ENCODE measurements at regions not wholly inside any gene's neighbourhood (a gene's known extent, or its start where the extent isn't known, plus 50 kb on each side); places are given as distances from the start of the nearest gene placed in this dataset.

GRCh38 chr3:90011996-90012395, 904.6 kb downstream of the EPHA3 start:
- Mint-ChIP-seq H3K27me3 (ENCODE audit: low read depth) (no peaks in the 10 kb centered on the region), H3K9me3 (peaks cover 11% of the 10 kb centered on the region), H3K4me1 (ENCODE audit: low read depth) (no peaks in the 10 kb centered on the region), H3K36me3 (ENCODE audit: insufficient read depth) (no peaks in the 10 kb centered on the region), H3K4me3 (no peak overlapping the region)
- DNase-seq (no peak), ATAC-seq (no peak)

GRCh38 chr3:90015688-90016356, 908.4 kb downstream of the EPHA3 start:
- H3K4me1 Mint-ChIP-seq (ENCODE audit: low read depth): no peaks in the 10 kb centered on the region
- H3K9me3 Mint-ChIP-seq: peaks cover 11% of the 10 kb centered on the region
- no peak for ATAC-seq
- H3K4me3 Mint-ChIP-seq: no peak overlapping the region
- H3K27me3 Mint-ChIP-seq (ENCODE audit: low read depth): no peaks in the 10 kb centered on the region
- DNase-seq: no peak
- H3K36me3 Mint-ChIP-seq (ENCODE audit: insufficient read depth): no peaks in the 10 kb centered on the region

GRCh38 chr3:90016555-90016954, 909.1 kb downstream of the EPHA3 start:
- no peaks in the 10 kb centered on the region for H3K36me3 Mint-ChIP-seq (ENCODE audit: insufficient read depth)
- H3K9me3 Mint-ChIP-seq: peaks cover 11% of the 10 kb centered on the region
- no peaks in the 10 kb centered on the region for H3K27me3 Mint-ChIP-seq (ENCODE audit: low read depth)
- DNase-seq: no peak
- H3K4me1 Mint-ChIP-seq (ENCODE audit: low read depth): no peaks in the 10 kb centered on the region
- no peak overlapping the region for H3K4me3 Mint-ChIP-seq
- no peak for ATAC-seq

- H3K4me1 Mint-ChIP-seq (ENCODE audit: low read depth): no peaks in the 10 kb centered on the region
- peaks cover 7% of the 10 kb centered on the region for H3K9me3 Mint-ChIP-seq
- no peak for DNase-seq
- ATAC-seq: no peak
- no peaks in the 10 kb centered on the region for H3K36me3 Mint-ChIP-seq (ENCODE audit: insufficient read depth)
- H3K4me3 Mint-ChIP-seq: no peak overlapping the region
- H3K27me3 Mint-ChIP-seq (ENCODE audit: low read depth): no peaks in the 10 kb centered on the region
These were observed 911.4 kb downstream of the EPHA3 start for GRCh38 chr3:90018779-90019178.

GRCh38 chr3:90025019-90025418, 917.6 kb downstream of the EPHA3 start:
- H3K9me3 Mint-ChIP-seq: peaks cover 8% of the 10 kb centered on the region
- H3K4me3 Mint-ChIP-seq: no peak overlapping the region
- no peaks in the 10 kb centered on the region for H3K36me3 Mint-ChIP-seq (ENCODE audit: insufficient read depth)

GRCh38 chr3:90026406-90026805, 919.0 kb downstream of the EPHA3 start:
- Mint-ChIP-seq H3K4me1 (ENCODE audit: low read depth) (no peaks in the 10 kb centered on the region), H3K9me3 (peaks cover 8% of the 10 kb centered on the region), H3K4me3 (no peak overlapping the region), H3K27me3 (ENCODE audit: low read depth) (no peaks in the 10 kb centered on the region), H3K36me3 (ENCODE audit: insufficient read depth) (no peaks in the 10 kb centered on the region)
- ATAC-seq: no peak
- no peak for DNase-seq

More at GRCh38 chr3:90025019-90025418, 917.6 kb downstream of the EPHA3 start:
- no peaks in the 10 kb centered on the region for H3K4me1 Mint-ChIP-seq (ENCODE audit: low read depth)
- ATAC-seq (no peak), DNase-seq (no peak)
- no peaks in the 10 kb centered on the region for H3K27me3 Mint-ChIP-seq (ENCODE audit: low read depth)

GRCh38 chr3:90031121-90031520, 923.7 kb downstream of the EPHA3 start:
- ATAC-seq: no peak
- Mint-ChIP-seq H3K36me3 (ENCODE audit: insufficient read depth) (no peaks in the 10 kb centered on the region), H3K4me3 (no peak overlapping the region), H3K9me3 (peaks cover 8% of the 10 kb centered on the region), H3K27me3 (ENCODE audit: low read depth) (no peaks in the 10 kb centered on the region), H3K4me1 (ENCODE audit: low read depth) (no peaks in the 10 kb centered on the region)
- DNase-seq: no peak

- no peak for ATAC-seq
- peaks cover 12% of the 10 kb centered on the region for H3K9me3 Mint-ChIP-seq
These were observed 925.7 kb downstream of the EPHA3 start for GRCh38 chr3:90032980-90033641.

GRCh38 chr3:90034038-90034437, 926.6 kb downstream of the EPHA3 start:
- DNase-seq (no peak), ATAC-seq (no peak)
- no peak overlapping the region for H3K4me3 Mint-ChIP-seq
- H3K27me3 Mint-ChIP-seq (ENCODE audit: low read depth): no peaks in the 10 kb centered on the region
- no peaks in the 10 kb centered on the region for H3K36me3 Mint-ChIP-seq (ENCODE audit: insufficient read depth)
- H3K4me1 Mint-ChIP-seq (ENCODE audit: low read depth): no peaks in the 10 kb centered on the region
- H3K9me3 Mint-ChIP-seq: peaks cover 12% of the 10 kb centered on the region

More at GRCh38 chr3:90032980-90033641, 925.7 kb downstream of the EPHA3 start:
- Mint-ChIP-seq H3K4me3 (no peak overlapping the region), H3K27me3 (ENCODE audit: low read depth) (no peaks in the 10 kb centered on the region), H3K36me3 (ENCODE audit: insufficient read depth) (no peaks in the 10 kb centered on the region), H3K4me1 (ENCODE audit: low read depth) (no peaks in the 10 kb centered on the region)
- DNase-seq: no peak

- no peaks in the 10 kb centered on the region for H3K4me1 Mint-ChIP-seq (ENCODE audit: low read depth)
- peaks cover 12% of the 10 kb centered on the region for H3K9me3 Mint-ChIP-seq
- DNase-seq (no peak), ATAC-seq (no peak)
- no peaks in the 10 kb centered on the region for H3K27me3 Mint-ChIP-seq (ENCODE audit: low read depth)
- no peak overlapping the region for H3K4me3 Mint-ChIP-seq
- H3K36me3 Mint-ChIP-seq (ENCODE audit: insufficient read depth): no peaks in the 10 kb centered on the region
These were observed 928.2 kb downstream of the EPHA3 start for GRCh38 chr3:90035643-90036042.

- Mint-ChIP-seq H3K9me3 (peaks cover 12% of the 10 kb centered on the region), H3K27me3 (ENCODE audit: low read depth) (no peaks in the 10 kb centered on the region), H3K4me3 (no peak overlapping the region), H3K36me3 (ENCODE audit: insufficient read depth) (no peaks in the 10 kb centered on the region), H3K4me1 (ENCODE audit: low read depth) (no peaks in the 10 kb centered on the region)
- no peak for DNase-seq
- ATAC-seq: no peak
These were observed 929.6 kb downstream of the EPHA3 start for GRCh38 chr3:90036939-90037469.

- H3K4me3 Mint-ChIP-seq: no peak overlapping the region
- H3K4me1 Mint-ChIP-seq (ENCODE audit: low read depth): no peaks in the 10 kb centered on the region
- peaks cover 17% of the 10 kb centered on the region for H3K9me3 Mint-ChIP-seq
- no peak for ATAC-seq
- DNase-seq: no peak
- H3K27me3 Mint-ChIP-seq (ENCODE audit: low read depth): no peaks in the 10 kb centered on the region
- H3K36me3 Mint-ChIP-seq (ENCODE audit: insufficient read depth): no peaks in the 10 kb centered on the region
These were observed 932.6 kb downstream of the EPHA3 start for GRCh38 chr3:90039994-90040393.

GRCh38 chr3:90040554-90040953, 933.1 kb downstream of the EPHA3 start:
- ATAC-seq: no peak
- no peak overlapping the region for H3K4me3 Mint-ChIP-seq
- no peak for DNase-seq
- H3K36me3 Mint-ChIP-seq (ENCODE audit: insufficient read depth): no peaks in the 10 kb centered on the region
- H3K27me3 Mint-ChIP-seq (ENCODE audit: low read depth): no peaks in the 10 kb centered on the region
- H3K4me1 Mint-ChIP-seq (ENCODE audit: low read depth): no peaks in the 10 kb centered on the region
- peaks cover 16% of the 10 kb centered on the region for H3K9me3 Mint-ChIP-seq

- ATAC-seq (no peak), DNase-seq (no peak)
- no peaks in the 10 kb centered on the region for H3K27me3 Mint-ChIP-seq (ENCODE audit: low read depth)
- no peaks in the 10 kb centered on the region for H3K36me3 Mint-ChIP-seq (ENCODE audit: insufficient read depth)
- H3K4me1 Mint-ChIP-seq (ENCODE audit: low read depth): no peaks in the 10 kb centered on the region
- no peak overlapping the region for H3K4me3 Mint-ChIP-seq
- H3K9me3 Mint-ChIP-seq: peaks cover 13% of the 10 kb centered on the region
These were observed 934.6 kb downstream of the EPHA3 start for GRCh38 chr3:90041995-90042394.

- Mint-ChIP-seq H3K9me3 (peaks cover 9% of the 10 kb centered on the region), H3K36me3 (ENCODE audit: insufficient read depth) (no peaks in the 10 kb centered on the region), H3K27me3 (ENCODE audit: low read depth) (no peaks in the 10 kb centered on the region), H3K4me3 (no peak overlapping the region), H3K4me1 (ENCODE audit: low read depth) (no peaks in the 10 kb centered on the region)
- DNase-seq (no peak), ATAC-seq (no peak)
These were observed 935.9 kb downstream of the EPHA3 start for GRCh38 chr3:90043287-90043686.
